NCI-H1694 treated with DMSO at 0.1 percent for 48 hours (cell line): ENCODE measurements at regions not wholly inside any gene's neighbourhood (a gene's known extent, or its start where the extent isn't known, plus 50 kb on each side); places are given as distances from the start of the nearest gene placed in this dataset.
"Not testable (repeated sequence)": the region's sequence is repeated elsewhere in the genome, so short reads cannot be mapped to it uniquely, and the experiment has no call there.

Experiments
- DNase-seq: peaks from one replicate; lab custom pipeline; 2025; lab: John Stamatoyannopoulos, UW

- no peak for DNase-seq
Observed at GRCh38 chr7:25665903-25666670, 437.8 kb upstream of the NPVF start.

- DNase-seq: no peak
Observed at GRCh38 chr7:25666671-25667060, 438.4 kb upstream of the NPVF start.

- peak; percentile 46 for DNase-seq
Observed at GRCh38 chr7:25669281-25669781, 441.0 kb upstream of the NPVF start.

GRCh38 chr7:25669961-25670841 lies 441.9 kb upstream of the NPVF start:
- peak; percentile 35 for DNase-seq

GRCh38 chr7:25671111-25671510 lies 442.8 kb upstream of the NPVF start:
- DNase-seq: no peak

- no peak for DNase-seq
Observed at GRCh38 chr7:25672496-25672895, 444.2 kb upstream of the NPVF start.

GRCh38 chr7:25675789-25676474 lies 447.6 kb upstream of the NPVF start:
- DNase-seq: no peak

- DNase-seq: no peak
Observed at GRCh38 chr7:25677595-25677994, 449.3 kb upstream of the NPVF start.

GRCh38 chr7:25678215-25678614 lies 449.9 kb upstream of the NPVF start:
- DNase-seq: no peak

GRCh38 chr7:25680636-25681035 lies 452.4 kb upstream of the NPVF start:
- no peak for DNase-seq

GRCh38 chr7:25684360-25684759 lies 456.1 kb upstream of the NPVF start:
- no peak for DNase-seq

GRCh38 chr7:25686493-25686892 lies 458.2 kb upstream of the NPVF start:
- no peak for DNase-seq

- DNase-seq: no peak
Observed at GRCh38 chr7:25694211-25694610, 457.8 kb upstream of the NFE2L3 start.

GRCh38 chr7:25694699-25695098 lies 457.3 kb upstream of the NFE2L3 start:
- no peak for DNase-seq

- no peak for DNase-seq
Observed at GRCh38 chr7:25696571-25696970, 455.4 kb upstream of the NFE2L3 start.

- DNase-seq: no peak
Observed at GRCh38 chr7:25698451-25699113, 453.4 kb upstream of the NFE2L3 start.

- DNase-seq: not testable (repeated sequence)
Observed at GRCh38 chr7:25700141-25700540, 451.9 kb upstream of the NFE2L3 start.

- no peak for DNase-seq
Observed at GRCh38 chr7:25704413-25704812, 447.6 kb upstream of the NFE2L3 start.

- peak; percentile 45 for DNase-seq
Observed at GRCh38 chr7:25706764-25707163, 445.2 kb upstream of the NFE2L3 start.

- peak; percentile 59 for DNase-seq
Observed at GRCh38 chr7:25707768-25708620, 444.0 kb upstream of the NFE2L3 start.

GRCh38 chr7:25710959-25711358 lies 441.0 kb upstream of the NFE2L3 start:
- DNase-seq: no peak
